HCT116 (cell line): ENCODE measurements at regions not wholly inside any gene's neighbourhood (a gene's known extent, or its start where the extent isn't known, plus 50 kb on each side); places are given as distances from the start of the nearest gene placed in this dataset.

ENCODE experiments used
- ATAC-seq: fragments of 200-7000 bp; cut with Tn5 transposase; 2 replicates; pipeline ENCODE4 v1.9.1; 2020; ENCODE audit warnings: mild to moderate bottlenecking, moderate library complexity
- BruUV-seq: library from RNA; stranded (reverse); fragments of 400-500 nt; replicated peaks from 2 replicates; lab custom pipeline; 2021; lab: Mats Ljungman, UMichigan
- CTCF ChIA-PET: fragments of 300-600 bp; sonication (Branson Sonifier 250); formaldehyde crosslinking; loops from one replicate; lab custom pipeline; 2021; ENCODE audit warnings: antibody characterized with exemption; lab: Charles Lee
- POLR2A ChIA-PET: fragments of 300-600, 350-600 bp; sonication (Branson Sonifier 250); formaldehyde crosslinking; loops from one replicate; lab custom pipeline; 2021; ENCODE audit warnings: antibody characterized with exemption; lab: Charles Lee
- RAD21 ChIA-PET, 2 experiments: fragments of 300-600 bp; sonication (Branson Sonifier 250); formaldehyde crosslinking; loops; one replicate each; lab custom pipeline; 2023; ENCODE audit warnings: low total read pairs in 2 of 2; ENCODE audit not compliant: uncharacterized antibody in 2 of 2, unreplicated experiment in 2 of 2, low non-redundant PET in 1 of 2; lab: Charles Lee
- DNase-seq: peaks from one replicate; pipeline ENCODE4 v3.0.0-alpha.2; 2010; ENCODE audit warnings: low read depth, low spot score
- H2AFZ ChIP-seq: fragments of 200-600 bp; shearing (Covaris generic), sonication (generic); 2 replicates; pipeline ENCODE4 v1.6.1; 2017; ENCODE audit warnings: low read depth, mixed run types, mixed read lengths, antibody characterized with exemption, low read length; ENCODE audit not compliant: poor library complexity, severe bottlenecking
- H3K27ac ChIP-seq: 2 replicates; pipeline ENCODE4 v1.5.1; 2012; ENCODE audit warnings: low read depth, low read length
- H3K27me3 ChIP-seq: fragments of 200-600 bp; sonication (generic); 2 replicates; pipeline ENCODE4 v1.6.1; 2016; ENCODE audit warnings: mixed run types, low read length, mixed read lengths; ENCODE audit not compliant: insufficient read depth
- H3K36me3 ChIP-seq, 2 experiments: fragments of 200-500 bp in 1 of 2; fragments of 200-600 bp in 1 of 2; sonication (Bioruptor generic) in 1 of 2; sonication (generic) in 1 of 2; 2 replicates each; pipeline versions ENCODE4 v1.5.1 to v1.6.1; 2014 to 2016; ENCODE audit warnings: low read length in 2 of 2, inconsistent platforms in 1 of 2, mixed read lengths in 1 of 2, mixed run types in 1 of 2; ENCODE audit not compliant: insufficient read depth in 2 of 2, control insufficient read depth in 1 of 2
- H3K4me1 ChIP-seq, 2 experiments: fragments of 200-600 bp in 1 of 2; sonication (generic) in 1 of 2; 2 replicates each; pipeline versions ENCODE4 v1.5.1 to v1.6.1; 2012 to 2017; ENCODE audit warnings: low read length in 2 of 2, inconsistent platforms in 1 of 2, mild to moderate bottlenecking in 1 of 2, mixed read lengths in 1 of 2, mixed run types in 1 of 2, moderate library complexity in 1 of 2; ENCODE audit not compliant: insufficient read depth in 2 of 2, control insufficient read depth in 1 of 2
- H3K4me2 ChIP-seq: fragments of 200-600 bp; sonication (generic); 2 replicates; pipeline ENCODE4 v1.6.1; 2017; ENCODE audit warnings: mixed run types, low read length, mixed read lengths
- H3K4me3 ChIP-seq, 2 experiments: fragments of 200-600 bp in 1 of 2; sonication (generic) in 1 of 2; replicated peaks in 1 of 2; 2 replicates each; pipeline ENCODE4 v1.5.1; 2011 to 2016; ENCODE audit warnings: low read length in 2 of 2, control low read depth in 1 of 2, low read depth in 1 of 2, mild to moderate bottlenecking in 1 of 2, mixed read lengths in 1 of 2, mixed run types in 1 of 2
- H3K79me2 ChIP-seq: fragments of 200-600 bp; sonication (generic); 2 replicates; pipeline ENCODE4 v1.6.1; 2017; ENCODE audit warnings: mild to moderate bottlenecking, mixed run types, low read length, moderate library complexity, mixed read lengths; ENCODE audit not compliant: insufficient read depth
- H3K9ac ChIP-seq: fragments of 200-600 bp; sonication (generic); 2 replicates; pipeline ENCODE4 v1.6.1; 2016; ENCODE audit warnings: low read length, mixed read lengths
- H3K9me2 ChIP-seq: fragments of 200-600 bp; sonication (generic), shearing (Covaris generic); 2 replicates; pipeline ENCODE4 v1.6.1; 2017; ENCODE audit warnings: mixed run types, mild to moderate bottlenecking, moderate library complexity; ENCODE audit not compliant: insufficient read depth
- H3K9me3 ChIP-seq, 2 experiments: fragments of 200-500 bp in 1 of 2; fragments of 200-600 bp in 1 of 2; sonication (Bioruptor generic) in 1 of 2; sonication (generic) in 1 of 2; 2 replicates each; pipeline ENCODE4 v1.6.1; 2014 to 2017; ENCODE audit warnings: low read length in 2 of 2, mixed read lengths in 2 of 2, inconsistent platforms in 1 of 2, low read depth in 1 of 2, mild to moderate bottlenecking in 1 of 2, mixed run types in 1 of 2, moderate library complexity in 1 of 2; ENCODE audit not compliant: control insufficient read depth in 1 of 2, insufficient read depth in 1 of 2
- H4K20me1 ChIP-seq: fragments of 200-600 bp; sonication (generic), shearing (Covaris generic); 2 replicates; pipeline ENCODE4 v1.6.1; 2017; ENCODE audit warnings: mixed run types, mild to moderate bottlenecking, moderate library complexity; ENCODE audit not compliant: insufficient read depth
- ATF3 ChIP-seq: IDR thresholded peaks from 2 replicates; pipeline ENCODE4 v1.6.1; 2012
- CBX3 ChIP-seq: IDR thresholded peaks from 2 replicates; pipeline ENCODE4 v1.6.1; 2012; ENCODE audit warnings: low read depth
- CEBPB ChIP-seq: IDR thresholded peaks from 2 replicates; pipeline ENCODE4 v1.6.1; 2012; ENCODE audit warnings: low read depth
- EGR1 ChIP-seq: IDR thresholded peaks from 2 replicates; pipeline ENCODE4 v1.6.1; 2012; ENCODE audit warnings: low read depth
- ELF1 ChIP-seq: IDR thresholded peaks from 2 replicates; pipeline ENCODE4 v1.6.1; 2012; ENCODE audit warnings: low read depth, borderline replicate concordance
- EZH2 ChIP-seq: fragments of 200-600 bp; sonication (generic); IDR thresholded peaks from 2 replicates; pipeline ENCODE4 v1.6.1; 2017; ENCODE audit warnings: antibody characterized with exemption, mixed run types
- JUND ChIP-seq: IDR thresholded peaks from 2 replicates; pipeline ENCODE4 v1.6.1; 2012
- MAX ChIP-seq: IDR thresholded peaks from 2 replicates; pipeline ENCODE4 v1.6.1; 2012
- POLR2A ChIP-seq: IDR thresholded peaks from 2 replicates; pipeline ENCODE4 v1.7.0; 2011; ENCODE audit warnings: borderline replicate concordance; ENCODE audit not compliant: insufficient read depth, insufficient read length; ENCODE audit errors: extremely low read depth
- POLR2AphosphoS5 ChIP-seq: IDR thresholded peaks from 2 replicates; pipeline ENCODE4 v1.6.1; 2011; ENCODE audit warnings: mild to moderate bottlenecking, low read depth, low read length, moderate library complexity
- RAD21 ChIP-seq: IDR thresholded peaks from 2 replicates; pipeline ENCODE4 v1.6.1; 2012; ENCODE audit warnings: low read depth, mild to moderate bottlenecking
- SIN3A ChIP-seq: IDR thresholded peaks from 2 replicates; pipeline ENCODE4 v1.6.1; 2012; ENCODE audit warnings: low read depth
- SP1 ChIP-seq: IDR thresholded peaks from 2 replicates; pipeline ENCODE4 v1.6.1; 2012; ENCODE audit warnings: low read depth
- SRF ChIP-seq: IDR thresholded peaks from 2 replicates; pipeline ENCODE4 v1.6.1; 2012; ENCODE audit warnings: low read depth
- TCF7L2 ChIP-seq: IDR thresholded peaks from 2 replicates; pipeline ENCODE4 v1.7.0; 2011; ENCODE audit warnings: borderline replicate concordance, inconsistent platforms; ENCODE audit not compliant: insufficient read depth, insufficient read length; ENCODE audit errors: extremely low read depth
- YY1 ChIP-seq: IDR thresholded peaks from 2 replicates; pipeline ENCODE4 v1.6.1; 2011; ENCODE audit warnings: low read length, low read depth, moderate library complexity, mild to moderate bottlenecking; ENCODE audit not compliant: insufficient replicate concordance; ENCODE audit errors: extremely low read depth
- ZFX ChIP-seq: fragments of 450-650 bp; IDR thresholded peaks from 2 replicates; pipeline ENCODE4 v1.6.1; 2017
- ZNF274 ChIP-seq: fragments of 200-500 bp; sonication (Bioruptor generic); IDR thresholded peaks from 2 replicates; pipeline ENCODE4 v1.6.1; 2014; ENCODE audit warnings: mild to moderate bottlenecking, low read depth, low read length, inconsistent platforms
- intact Hi-C: fragments of 100-400 bp; cut with micrococcal nuclease; formaldehyde crosslinking; loops from 2 replicates; pipeline ENCODE4 v1.10.0; 2022

- TF ChIP-seq ATF3 = no peak
- no peak for TF ChIP-seq EGR1
- TF ChIP-seq TCF7L2 = no peak
- TF ChIP-seq CEBPB = no peak
- TF ChIP-seq RAD21 = no peak
- TF ChIP-seq SRF = no peak
These were observed 274.3 kb downstream of the GAS1 start (continued) for GRCh38 chr9:86672966-86673365.

DNA sequence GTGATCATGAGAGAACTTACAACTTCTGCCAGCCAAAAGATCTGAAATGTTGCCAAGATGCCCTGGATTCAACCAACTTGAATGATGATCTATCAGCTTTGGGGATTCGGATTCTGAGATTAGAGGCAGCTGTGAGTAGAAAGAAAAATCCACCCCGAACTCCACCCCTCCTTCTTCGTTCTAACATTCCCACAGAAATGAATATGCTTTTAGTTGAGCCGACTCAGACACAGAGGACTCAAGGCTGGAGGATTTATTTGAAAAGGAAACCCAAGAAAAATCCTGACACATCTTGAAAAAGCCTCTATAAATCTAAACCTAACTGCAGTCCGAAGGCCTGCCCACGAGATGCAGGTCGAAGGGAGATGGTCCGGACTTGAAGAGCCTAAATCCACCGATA is 275.0 kb downstream of the GAS1 start:
- CTCF ChIA-PET = no interaction called here
- ATAC-seq = no peak
- intact Hi-C loops = no loop called here

GRCh38 chr9:86671018-86671417 is 276.3 kb downstream of the GAS1 start:
- Histone ChIP-seq H2AFZ (no peak overlapping the region), H3K9me3 (no peaks in the 10 kb centered on the region), H3K27ac (no peak overlapping the region), H4K20me1 (no peaks in the 10 kb centered on the region), H3K36me3 (no peaks in the 10 kb centered on the region), H3K27me3 (peaks cover 47% of the 10 kb centered on the region), H3K79me2 (no peaks in the 10 kb centered on the region), H3K4me2 (no peak overlapping the region), H3K4me3 (no peak overlapping the region), H3K9me2 (no peaks in the 10 kb centered on the region), H3K4me1 (no peaks in the 10 kb centered on the region), H3K9ac (no peak overlapping the region)
- DNase-seq = no peak
- RAD21 ChIA-PET = no interaction called here
- POLR2A ChIA-PET = no interaction called here
- intact Hi-C loops = no loop called here
- CTCF ChIA-PET = no interaction called here
- ATAC-seq = no peak
- BruUV-seq = no TSS peak
- TF ChIP-seq SRF (no peak), YY1 (no peak), MAX (no peak), EZH2 (no peak), ZFX (no peak), TCF7L2 (no peak), RAD21 (no peak), JUND (no peak), POLR2AphosphoS5 (no peak), ZNF274 (no peak), CBX3 (no peak), SIN3A (no peak), ELF1 (no peak), POLR2A (no peak), ATF3 (no peak), CEBPB (no peak)

More for the DNA sequence above, 275.0 kb downstream of the GAS1 start:
- TF ChIP-seq ATF3 (no peak), EGR1 (no peak), YY1 (no peak), CBX3 (no peak), SP1 (no peak), EZH2 (no peak)
- TF ChIP-seq, all 23 proteins: peak for 0
- Histone ChIP-seq H2AFZ (no peak overlapping the region), H3K79me2 (no peaks in the 10 kb centered on the region), H4K20me1 (no peaks in the 10 kb centered on the region), H3K4me3 (no peak overlapping the region), H3K4me1 (no peaks in the 10 kb centered on the region), H3K27me3 (peaks cover 55% of the 10 kb centered on the region), H3K27ac (no peak overlapping the region), H3K36me3 (no peaks in the 10 kb centered on the region), H3K9me3 (no peaks in the 10 kb centered on the region), H3K4me2 (no peak overlapping the region), H3K9ac (no peak overlapping the region), H3K9me2 (no peaks in the 10 kb centered on the region)
- no peak for DNase-seq
- ChIA-PET RAD21 (no interaction called here), POLR2A (no interaction called here)
- no TSS peak for BruUV-seq
